Trophoblast cell (in vitro differentiated cells and primary cell): ENCODE measurements at regions not wholly inside any gene's neighbourhood (a gene's known extent, or its start where the extent isn't known, plus 50 kb on each side); places are given as distances from the start of the nearest gene placed in this dataset.

Source experiments
- DNase-seq, 2 donors: peaks; one replicate each; pipeline ENCODE4 v3.0.0-alpha.2; 2016
- H2AFZ ChIP-seq: 2 replicates; pipeline ENCODE4 v1.6.1; 2013; ENCODE audit warnings: low read length, moderate library complexity, mild to moderate bottlenecking; ENCODE audit not compliant: insufficient read depth, poor library complexity
- H2AK5ac ChIP-seq: 2 replicates; pipeline ENCODE4 v1.6.1; 2013; ENCODE audit warnings: mild to moderate bottlenecking, low read length
- H2BK120ac ChIP-seq: 2 replicates; pipeline ENCODE4 v1.6.1; 2013; ENCODE audit warnings: low read length, mild to moderate bottlenecking, moderate library complexity; ENCODE audit not compliant: insufficient read depth, poor library complexity
- H2BK12ac ChIP-seq: 2 replicates; pipeline ENCODE4 v1.6.1; 2013; ENCODE audit warnings: mild to moderate bottlenecking, low read length, moderate library complexity
- H2BK5ac ChIP-seq: 2 replicates; pipeline ENCODE4 v1.6.1; 2013; ENCODE audit warnings: low read length, low read depth, moderate library complexity, mild to moderate bottlenecking; ENCODE audit not compliant: poor library complexity
- H3K14ac ChIP-seq: 2 replicates; pipeline ENCODE4 v1.6.1; 2013; ENCODE audit warnings: mild to moderate bottlenecking, low read length
- H3K18ac ChIP-seq: 2 replicates; pipeline ENCODE4 v1.6.1; 2013; ENCODE audit warnings: mild to moderate bottlenecking, low read length
- H3K23ac ChIP-seq: 2 replicates; pipeline ENCODE4 v1.6.1; 2013; ENCODE audit warnings: low read length
- H3K27ac ChIP-seq: 2 replicates; pipeline ENCODE4 v1.5.1; 2013; ENCODE audit warnings: low read depth, mild to moderate bottlenecking, inconsistent platforms, low read length, moderate library complexity
- H3K27me3 ChIP-seq: 2 replicates; pipeline ENCODE4 v1.6.1; 2013; ENCODE audit warnings: inconsistent platforms, mild to moderate bottlenecking, low read length, moderate library complexity; ENCODE audit not compliant: insufficient read depth
- H3K36me3 ChIP-seq, 2 experiments: 1 replicate in 1 of 2; 2 replicates in 1 of 2; pipeline ENCODE4 v1.6.1; 2013; ENCODE audit warnings: low read length in 2 of 2, mild to moderate bottlenecking in 2 of 2, moderate library complexity in 1 of 2; ENCODE audit not compliant: insufficient read depth in 2 of 2, control insufficient read depth in 1 of 2
- H3K4ac ChIP-seq: 2 replicates; pipeline ENCODE4 v1.6.1; 2013; ENCODE audit warnings: low read depth, mild to moderate bottlenecking, low read length, moderate library complexity
- H3K4me1 ChIP-seq, 2 experiments: 1 replicate in 1 of 2; 2 replicates in 1 of 2; pipeline ENCODE4 v1.6.1; 2013; ENCODE audit warnings: low read length in 2 of 2, mild to moderate bottlenecking in 2 of 2, moderate library complexity in 1 of 2; ENCODE audit not compliant: insufficient read depth in 2 of 2, control insufficient read depth in 1 of 2
- H3K4me2 ChIP-seq: 2 replicates; pipeline ENCODE4 v1.6.1; 2013; ENCODE audit warnings: inconsistent platforms, mild to moderate bottlenecking, low read length, moderate library complexity
- H3K4me3 ChIP-seq: 2 replicates; pipeline ENCODE4 v1.5.1; 2013; ENCODE audit warnings: mild to moderate bottlenecking, low read depth, low read length, inconsistent platforms
- H3K79me1 ChIP-seq: one replicate; pipeline ENCODE4 v1.6.1; 2013; ENCODE audit warnings: low read length
- H3K79me2 ChIP-seq: 2 replicates; pipeline ENCODE4 v1.6.1; 2013; ENCODE audit warnings: low read length, mild to moderate bottlenecking; ENCODE audit not compliant: control insufficient read depth, insufficient read depth, poor library complexity
- H3K9ac ChIP-seq: 2 replicates; pipeline ENCODE4 v1.6.1; 2013; ENCODE audit warnings: mild to moderate bottlenecking, low read length
- H3K9me3 ChIP-seq: 2 replicates; pipeline ENCODE4 v1.6.1; 2013; ENCODE audit warnings: low read depth, mild to moderate bottlenecking, control low read depth, inconsistent platforms, low read length; ENCODE audit not compliant: insufficient read depth
- H4K12ac ChIP-seq: 2 replicates; pipeline ENCODE4 v1.6.1; 2013; ENCODE audit warnings: low read depth, mild to moderate bottlenecking, low read length, moderate library complexity
- H4K8ac ChIP-seq: 2 replicates; pipeline ENCODE4 v1.6.1; 2013; ENCODE audit warnings: low read depth, mild to moderate bottlenecking, low read length, moderate library complexity
- H4K91ac ChIP-seq: one replicate; pipeline ENCODE4 v1.6.1; 2013; ENCODE audit warnings: low read depth, mild to moderate bottlenecking, low read length, moderate library complexity
- WGBS: extraction: QIAGEN DNeasy Blood & Tissue Kit; methylation state at CpG from one replicate; pipeline ENCODE4 v1.1.7; 2013; ENCODE audit warnings: missing lambda C conversion rate; ENCODE audit not compliant: insufficient read length, insufficient coverage; ENCODE audit errors: extremely low coverage; 5-methylcytosine and 5-hydroxymethylcytosine counted together

GRCh38 chr22:22785316-22786065 lies 102.1 kb upstream of the IGLL5 start:
- H3K18ac ChIP-seq: no peak overlapping the region
- H3K36me3 ChIP-seq: no peaks in the 10 kb centered on the region
- H2AK5ac ChIP-seq: no peak overlapping the region
- no peak overlapping the region for H4K91ac ChIP-seq
- no peak overlapping the region for H2AFZ ChIP-seq
- no peak for DNase-seq
- no peak overlapping the region for H2BK5ac ChIP-seq
- no peak overlapping the region for H3K9ac ChIP-seq
- H3K4me2 ChIP-seq: no peak overlapping the region
- H4K12ac ChIP-seq: no peak overlapping the region
- H3K14ac ChIP-seq: no peak overlapping the region
- H3K4me1 ChIP-seq: no peaks in the 10 kb centered on the region
- H3K79me1 ChIP-seq: no peaks in the 10 kb centered on the region
- no peak overlapping the region for H4K8ac ChIP-seq
- no peak overlapping the region for H2BK12ac ChIP-seq
- H3K27me3 ChIP-seq: no peaks in the 10 kb centered on the region
- H2BK120ac ChIP-seq: no peak overlapping the region
- H3K4ac ChIP-seq: no peak overlapping the region
- WGBS: no CpG with 5 or more reads among the region's 13 CpGs
- H3K9me3 ChIP-seq: peaks cover 2% of the 10 kb centered on the region
- H3K27ac ChIP-seq: no peak overlapping the region
- no peak overlapping the region for H3K4me3 ChIP-seq
- H3K79me2 ChIP-seq: no peaks in the 10 kb centered on the region
- no peak overlapping the region for H3K23ac ChIP-seq

GRCh38 chr22:22786301-22787115 lies 101.1 kb upstream of the IGLL5 start:
- no CpG with 5 or more reads among the region's 18 CpGs for WGBS
- H3K4me3 ChIP-seq: no peak overlapping the region
- H2BK5ac ChIP-seq: no peak overlapping the region
- no peaks in the 10 kb centered on the region for H3K79me1 ChIP-seq
- no peak overlapping the region for H4K91ac ChIP-seq
- no peak overlapping the region for H3K9ac ChIP-seq
- H4K12ac ChIP-seq: no peak overlapping the region
- H3K36me3 ChIP-seq: no peaks in the 10 kb centered on the region
- H3K79me2 ChIP-seq: no peaks in the 10 kb centered on the region
- H4K8ac ChIP-seq: no peak overlapping the region
- H3K27me3 ChIP-seq: no peaks in the 10 kb centered on the region
- no peak overlapping the region for H3K27ac ChIP-seq
- no peak for DNase-seq
- no peaks in the 10 kb centered on the region for H3K4me1 ChIP-seq
- H2BK12ac ChIP-seq: no peak overlapping the region
- H3K23ac ChIP-seq: no peak overlapping the region
- no peak overlapping the region for H3K14ac ChIP-seq
- H3K18ac ChIP-seq: no peak overlapping the region
- no peak overlapping the region for H3K4me2 ChIP-seq
- no peak overlapping the region for H3K4ac ChIP-seq
- no peak overlapping the region for H2AFZ ChIP-seq
- H3K9me3 ChIP-seq: peaks cover 2% of the 10 kb centered on the region
- no peak overlapping the region for H2BK120ac ChIP-seq
- H2AK5ac ChIP-seq: no peak overlapping the region

GRCh38 chr22:22787151-22787550 lies 100.5 kb upstream of the IGLL5 start:
- H3K79me1 ChIP-seq: no peaks in the 10 kb centered on the region
- H2BK120ac ChIP-seq: no peak overlapping the region
- no peak overlapping the region for H3K27ac ChIP-seq
- H2BK12ac ChIP-seq: no peak overlapping the region
- H3K23ac ChIP-seq: no peak overlapping the region
- H3K4me2 ChIP-seq: no peak overlapping the region
- no peak overlapping the region for H3K9ac ChIP-seq
- peaks cover 2% of the 10 kb centered on the region for H3K9me3 ChIP-seq
- WGBS: no CpG with 5 or more reads among the region's 6 CpGs
- no peak overlapping the region for H2AK5ac ChIP-seq
- no peak overlapping the region for H2AFZ ChIP-seq
- no peak overlapping the region for H4K8ac ChIP-seq
- H3K4me1 ChIP-seq: no peaks in the 10 kb centered on the region
- H3K4ac ChIP-seq: no peak overlapping the region
- no peak overlapping the region for H3K4me3 ChIP-seq
- H4K12ac ChIP-seq: no peak overlapping the region
- H4K91ac ChIP-seq: no peak overlapping the region
- H3K36me3 ChIP-seq: no peaks in the 10 kb centered on the region
- H3K14ac ChIP-seq: no peak overlapping the region
- H3K18ac ChIP-seq: no peak overlapping the region
- H2BK5ac ChIP-seq: no peak overlapping the region
- H3K27me3 ChIP-seq: no peaks in the 10 kb centered on the region
- H3K79me2 ChIP-seq: no peaks in the 10 kb centered on the region
- DNase-seq: no peak

- Histone ChIP-seq H2BK120ac (no peak overlapping the region), H4K12ac (no peak overlapping the region), H3K27me3 (no peaks in the 10 kb centered on the region), H3K9me3 (peaks cover 2% of the 10 kb centered on the region), H3K4me3 (no peak overlapping the region), H4K91ac (no peak overlapping the region), H3K4me1 (no peaks in the 10 kb centered on the region), H2BK5ac (no peak overlapping the region), H3K27ac (no peak overlapping the region), H3K79me1 (no peaks in the 10 kb centered on the region), H3K36me3 (no peaks in the 10 kb centered on the region), H3K23ac (no peak overlapping the region), H3K79me2 (no peaks in the 10 kb centered on the region), H3K4ac (no peak overlapping the region), H3K18ac (no peak overlapping the region), H3K9ac (no peak overlapping the region), H2AK5ac (no peak overlapping the region), H2AFZ (no peak overlapping the region), H2BK12ac (no peak overlapping the region), H3K14ac (no peak overlapping the region), H4K8ac (no peak overlapping the region), H3K4me2 (no peak overlapping the region)
- no CpG with 5 or more reads among the region's 9 CpGs for WGBS
- peak; percentile 40 to 76 for DNase-seq
Measured at GRCh38 chr22:22787786-22788459, 99.7 kb upstream of the IGLL5 start.
